HepG2 (cell line): ENCODE measurements at regions not wholly inside any gene's neighbourhood (a gene's known extent, or its start where the extent isn't known, plus 50 kb on each side); places are given as distances from the start of the nearest gene placed in this dataset.

Source experiments
- CAMTA2 ChIP-seq: sonication (generic); formaldehyde crosslinking; IDR thresholded peaks from 2 replicates; pipeline ENCODE4 v1.4.0; 2020; ENCODE audit warnings: mild to moderate bottlenecking, missing genetic modification reagents, borderline replicate concordance
- CEBPG ChIP-seq: IDR thresholded peaks from 2 replicates; pipeline ENCODE4 v1.6.1; 2016
- E2F1 ChIP-seq: sonication (generic); formaldehyde crosslinking; IDR thresholded peaks from 2 replicates; pipeline ENCODE4 v1.5.0; 2020; ENCODE audit warnings: missing genetic modification reagents
- ETV5 ChIP-seq: IDR thresholded peaks from 2 replicates; pipeline ENCODE4 v1.6.1; 2018; ENCODE audit warnings: missing biosample characterization, missing genetic modification reagents, inconsistent platforms, borderline replicate concordance
- GATAD2A ChIP-seq: IDR thresholded peaks from 2 replicates; pipeline ENCODE4 v1.6.1; 2016
- HCFC1 ChIP-seq: fragments of 150-350 bp; IDR thresholded peaks from 2 replicates; pipeline ENCODE4 v1.6.1; 2014; ENCODE audit warnings: low read depth, low read length
- HOMEZ ChIP-seq: IDR thresholded peaks from 2 replicates; pipeline ENCODE4 v1.6.1; 2016; ENCODE audit warnings: low read depth
- LBX2 ChIP-seq: sonication (generic); formaldehyde crosslinking; IDR thresholded peaks from 2 replicates; pipeline ENCODE4 v1.5.0; 2020; ENCODE audit warnings: missing genetic modification reagents, mild to moderate bottlenecking, borderline replicate concordance
- MBD4 ChIP-seq: IDR thresholded peaks from 2 replicates; pipeline ENCODE4 v1.6.1; 2012; ENCODE audit warnings: low read length, inconsistent platforms, borderline replicate concordance
- MTA1 ChIP-seq: sonication (generic); formaldehyde crosslinking; IDR thresholded peaks from 2 replicates; pipeline ENCODE4 v1.4.0; 2020; ENCODE audit warnings: missing genetic modification reagents, mild to moderate bottlenecking, borderline replicate concordance
- MXD1 ChIP-seq: sonication (generic); formaldehyde crosslinking; IDR thresholded peaks from 2 replicates; pipeline ENCODE4 v1.4.0; 2020; ENCODE audit warnings: mild to moderate bottlenecking, missing genetic modification reagents
- MYPOP ChIP-seq: sonication (generic); formaldehyde crosslinking; IDR thresholded peaks from 2 replicates; pipeline ENCODE4 v1.8.1; 2023; ENCODE audit warnings: mild to moderate bottlenecking, moderate library complexity, missing genetic modification reagents
- NCOA1 ChIP-seq: sonication (generic); formaldehyde crosslinking; IDR thresholded peaks from 2 replicates; pipeline ENCODE4 v1.9.0; 2021; ENCODE audit warnings: missing genetic modification reagents
- NRL ChIP-seq: sonication (generic); formaldehyde crosslinking; IDR thresholded peaks from 2 replicates; pipeline ENCODE4 v1.5.0; 2020; ENCODE audit warnings: missing genetic modification reagents, mild to moderate bottlenecking, moderate library complexity, borderline replicate concordance
- PBX3 ChIP-seq: sonication (generic); formaldehyde crosslinking; IDR thresholded peaks from 2 replicates; pipeline ENCODE4 v1.8.1; 2023; ENCODE audit warnings: missing genetic modification reagents, inconsistent platforms, borderline replicate concordance
- SUZ12 ChIP-seq: fragments of 150-350 bp; IDR thresholded peaks from 2 replicates; pipeline ENCODE4 v1.6.1; 2014; ENCODE audit warnings: low read depth, low read length
- TARDBP ChIP-seq: sonication (generic); formaldehyde crosslinking; IDR thresholded peaks from 2 replicates; pipeline ENCODE4 v1.8.0; 2022; ENCODE audit warnings: mild to moderate bottlenecking, missing genetic modification reagents
- WIZ ChIP-seq: sonication (generic); formaldehyde crosslinking; IDR thresholded peaks from 2 replicates; pipeline ENCODE4 v1.5.1; 2020; ENCODE audit warnings: mild to moderate bottlenecking, missing genetic modification reagents
- ZBTB38 ChIP-seq: sonication (generic); formaldehyde crosslinking; IDR thresholded peaks from 2 replicates; pipeline ENCODE4 v1.5.1; 2020; ENCODE audit warnings: mild to moderate bottlenecking, missing genetic modification reagents
- ZNF160 ChIP-seq: sonication (generic); formaldehyde crosslinking; IDR thresholded peaks from 2 replicates; pipeline ENCODE4 v1.8.0; 2022; ENCODE audit warnings: mild to moderate bottlenecking, inconsistent platforms, missing genetic modification reagents
- ZNF235 ChIP-seq: sonication (generic); formaldehyde crosslinking; IDR thresholded peaks from 2 replicates; pipeline ENCODE4 v1.8.1; 2023; ENCODE audit warnings: mild to moderate bottlenecking, missing genetic modification reagents, borderline replicate concordance
- ZNF350 ChIP-seq: sonication (generic); formaldehyde crosslinking; IDR thresholded peaks from 2 replicates; pipeline ENCODE4 v1.4.0; 2020; ENCODE audit warnings: mild to moderate bottlenecking, low read depth, missing genetic modification reagents, borderline replicate concordance
- ZNF773 ChIP-seq: sonication (generic); formaldehyde crosslinking; IDR thresholded peaks from 2 replicates; pipeline ENCODE4 v1.4.0; 2020; ENCODE audit warnings: missing genetic modification reagents, borderline replicate concordance
- ZNF816 ChIP-seq: sonication (generic); formaldehyde crosslinking; IDR thresholded peaks from 2 replicates; pipeline ENCODE4 v1.8.0; 2022; ENCODE audit warnings: missing genetic modification reagents, mild to moderate bottlenecking, borderline replicate concordance
- ZNF883 ChIP-seq: sonication (generic); formaldehyde crosslinking; IDR thresholded peaks from 2 replicates; pipeline ENCODE4 v1.5.1; 2020; ENCODE audit warnings: mild to moderate bottlenecking, missing genetic modification reagents; ENCODE audit errors: not compliant biosample characterization
- ZSCAN22 ChIP-seq: sonication (generic); formaldehyde crosslinking; IDR thresholded peaks from 2 replicates; pipeline ENCODE4 v1.4.0; 2020; ENCODE audit warnings: mild to moderate bottlenecking, missing genetic modification reagents
- ZSCAN9 ChIP-seq: IDR thresholded peaks from 2 replicates; pipeline ENCODE4 v1.6.1; 2016; ENCODE audit warnings: borderline replicate concordance

GRCh38 chr2:106332054-106332453, 136.2 kb downstream of the RGPD3 start (continued):
- TF ChIP-seq MYPOP (CRISPR knock-in tag) (no peak), TARDBP (CRISPR knock-in tag) (peak; percentile 78; the same call in 1 of the 2 replicates), MTA1 (CRISPR knock-in tag) (0 out of 2 replicates have a peak, but pooled peaks have one; percentile 54), PBX3 (CRISPR knock-in tag) (no peak), E2F1 (CRISPR knock-in tag) (no peak), ZNF350 (CRISPR knock-in tag) (no peak; the same call in 1 of the 2 replicates), ETV5 (CRISPR knock-in tag) (peak; percentile 94), LBX2 (CRISPR knock-in tag) (no peak), MXD1 (peak; percentile 32; the same call in 1 of the 2 replicates), GATAD2A (peak; percentile 73), HOMEZ (CRISPR knock-in tag) (peak; percentile 63; the same call in 1 of the 2 replicates), ZNF816 (CRISPR knock-in tag) (peak; percentile 67; the same call in 1 of the 2 replicates), NCOA1 (CRISPR knock-in tag) (no peak), ZNF235 (no peak), NRL (CRISPR knock-in tag) (no peak), ZNF883 (peak; percentile 44), CEBPG (CRISPR knock-in tag) (peak; percentile 34; the same call in 1 of the 2 replicates), MBD4 (no peak), SUZ12 (no peak), ZBTB38 (CRISPR knock-in tag) (peak; percentile 77), ZNF160 (CRISPR knock-in tag) (0 out of 2 replicates have a peak, but pooled peaks have one; percentile 45), ZSCAN22 (CRISPR knock-in tag) (peak; percentile 50; the same call in 1 of the 2 replicates), ZSCAN9 (CRISPR knock-in tag) (peak; percentile 69; the same call in 1 of the 2 replicates), ZNF773 (CRISPR knock-in tag) (no peak), HCFC1 (no peak), CAMTA2 (CRISPR knock-in tag) (no peak), WIZ (CRISPR knock-in tag) (peak; percentile 84)
